AG09319 (cell line): ENCODE measurements at regions not wholly inside any gene's neighbourhood (a gene's known extent, or its start where the extent isn't known, plus 50 kb on each side); places are given as distances from the start of the nearest gene placed in this dataset.

Source experiments
- DNase-seq: peaks from one replicate; pipeline ENCODE4 v3.0.0-alpha.2; 2010; ENCODE audit warnings: low read depth; ENCODE audit errors: extremely low read depth
- TF ChIP-seq, protein P1 (sequence below): IDR thresholded peaks from 2 replicates; pipeline ENCODE4 v1.5.1; 2011; ENCODE audit warnings: low read depth, mild to moderate bottlenecking, inconsistent platforms, low read length, moderate library complexity

DNA sequence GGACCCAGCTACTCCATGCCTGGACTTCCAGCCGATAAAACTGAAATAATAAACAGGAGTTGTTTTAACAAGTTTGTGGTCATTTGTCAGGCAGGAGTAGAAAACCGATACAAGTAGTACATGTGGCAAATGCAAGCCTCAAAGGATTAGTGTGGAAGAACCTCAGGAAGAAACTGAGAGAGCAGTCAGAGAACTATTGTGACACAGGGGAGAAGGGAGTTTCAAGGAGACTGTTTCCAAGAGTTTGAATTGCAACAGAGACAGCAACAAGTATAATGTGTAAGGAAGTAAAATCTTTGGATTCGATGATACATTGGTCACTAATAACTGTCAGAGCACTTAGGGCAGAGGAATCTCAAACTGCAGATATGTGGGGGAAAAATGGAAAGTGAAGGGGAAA, 450.6 kb upstream of the ARHGEF26 start:
- DNase-seq, result no peak
- TF ChIP-seq, protein P1, sequence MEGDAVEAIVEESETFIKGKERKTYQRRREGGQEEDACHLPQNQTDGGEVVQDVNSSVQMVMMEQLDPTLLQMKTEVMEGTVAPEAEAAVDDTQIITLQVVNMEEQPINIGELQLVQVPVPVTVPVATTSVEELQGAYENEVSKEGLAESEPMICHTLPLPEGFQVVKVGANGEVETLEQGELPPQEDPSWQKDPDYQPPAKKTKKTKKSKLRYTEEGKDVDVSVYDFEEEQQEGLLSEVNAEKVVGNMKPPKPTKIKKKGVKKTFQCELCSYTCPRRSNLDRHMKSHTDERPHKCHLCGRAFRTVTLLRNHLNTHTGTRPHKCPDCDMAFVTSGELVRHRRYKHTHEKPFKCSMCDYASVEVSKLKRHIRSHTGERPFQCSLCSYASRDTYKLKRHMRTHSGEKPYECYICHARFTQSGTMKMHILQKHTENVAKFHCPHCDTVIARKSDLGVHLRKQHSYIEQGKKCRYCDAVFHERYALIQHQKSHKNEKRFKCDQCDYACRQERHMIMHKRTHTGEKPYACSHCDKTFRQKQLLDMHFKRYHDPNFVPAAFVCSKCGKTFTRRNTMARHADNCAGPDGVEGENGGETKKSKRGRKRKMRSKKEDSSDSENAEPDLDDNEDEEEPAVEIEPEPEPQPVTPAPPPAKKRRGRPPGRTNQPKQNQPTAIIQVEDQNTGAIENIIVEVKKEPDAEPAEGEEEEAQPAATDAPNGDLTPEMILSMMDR, result no peak

GRCh38 chr3:153673853-153674252, 447.3 kb upstream of the ARHGEF26 start:
- no peak for DNase-seq
- TF ChIP-seq, protein P1, result no peak

- TF ChIP-seq, protein P1, result no peak
- no peak for DNase-seq
Observed at GRCh38 chr3:153679714-153680113, 441.5 kb upstream of the ARHGEF26 start.

DNA sequence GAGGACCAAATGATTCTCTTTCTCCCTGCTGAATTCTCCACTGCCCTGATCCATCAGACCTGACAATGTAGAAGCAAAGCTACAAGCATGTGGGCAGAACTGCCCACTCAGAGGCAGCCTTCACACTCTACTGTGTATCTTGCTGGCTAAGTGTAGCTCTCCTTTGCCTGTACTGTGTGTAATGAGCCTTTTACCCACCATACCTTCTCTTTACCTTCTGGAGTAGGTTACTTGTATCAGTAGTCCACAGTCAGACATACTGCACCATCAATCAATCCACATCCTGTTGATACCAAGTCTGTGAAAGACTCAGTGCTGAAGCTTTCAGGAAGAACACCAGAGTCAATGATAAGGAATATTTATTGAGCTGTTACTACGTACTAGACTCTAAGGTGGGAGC, 440.7 kb upstream of the ARHGEF26 start:
- TF ChIP-seq, protein P1, result no peak

DNA sequence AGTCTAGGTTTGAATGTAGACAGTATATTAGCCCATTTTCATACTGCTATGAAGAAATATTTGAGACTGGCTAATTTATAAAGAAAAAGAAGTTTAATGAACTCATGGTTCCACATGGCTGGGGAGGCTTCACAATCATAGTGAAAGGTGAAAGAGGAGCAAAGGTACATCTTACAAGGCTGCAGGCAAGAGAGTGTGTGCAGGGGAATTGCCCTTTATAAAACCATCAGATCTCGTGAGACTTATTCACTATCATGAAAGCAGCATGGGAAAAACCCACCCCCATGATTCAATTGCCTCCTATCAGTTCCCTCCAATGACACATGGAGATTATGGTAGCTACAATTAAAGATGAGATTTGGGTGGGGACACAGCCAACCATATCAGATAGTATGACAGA, 440.1 kb upstream of the ARHGEF26 start:
- TF ChIP-seq, protein P1, result no peak

More for the DNA sequence above, 440.7 kb upstream of the ARHGEF26 start:
- DNase-seq, result no peak

DNA sequence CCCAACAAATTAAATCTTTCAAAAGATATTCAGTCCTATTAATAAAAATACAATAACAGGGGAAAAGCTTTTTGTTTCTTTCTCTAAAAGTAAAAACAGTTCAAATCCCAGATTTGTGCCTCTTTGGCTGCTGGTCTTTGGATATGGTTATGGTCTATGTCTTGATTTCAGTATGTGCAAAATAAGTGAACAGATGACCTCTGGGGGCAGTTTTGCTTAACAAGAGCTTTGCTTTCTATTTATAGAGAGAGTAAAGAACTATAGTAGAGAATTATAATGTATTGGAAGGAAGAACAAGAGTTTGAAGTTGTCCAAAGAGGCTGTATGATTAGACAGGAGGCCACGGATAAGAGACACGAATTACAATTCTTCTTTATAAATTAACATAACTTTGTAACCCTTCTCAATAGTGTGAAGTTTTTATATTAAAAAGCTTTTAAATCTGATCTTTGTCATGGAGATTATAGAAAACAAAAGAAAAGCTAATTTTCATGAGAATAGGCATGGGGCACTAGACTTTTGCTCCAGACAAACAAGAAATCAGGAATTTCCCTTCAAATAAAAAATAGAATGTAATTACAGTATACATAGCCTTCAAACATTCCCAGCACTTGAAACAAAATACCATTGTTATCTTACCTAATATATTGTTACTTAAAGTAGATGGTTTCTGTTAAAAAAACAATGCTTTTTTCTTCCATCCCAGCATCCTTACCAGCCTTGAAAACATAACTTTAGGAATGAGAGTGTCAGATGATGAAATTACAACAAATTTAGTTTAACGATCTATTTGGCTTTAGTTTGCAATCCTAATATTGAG, 432.7 kb upstream of the ARHGEF26 start:
- DNase-seq, result no peak
- TF ChIP-seq, protein P1, result no peak

More for the DNA sequence above, 440.1 kb upstream of the ARHGEF26 start:
- no peak for DNase-seq

DNA sequence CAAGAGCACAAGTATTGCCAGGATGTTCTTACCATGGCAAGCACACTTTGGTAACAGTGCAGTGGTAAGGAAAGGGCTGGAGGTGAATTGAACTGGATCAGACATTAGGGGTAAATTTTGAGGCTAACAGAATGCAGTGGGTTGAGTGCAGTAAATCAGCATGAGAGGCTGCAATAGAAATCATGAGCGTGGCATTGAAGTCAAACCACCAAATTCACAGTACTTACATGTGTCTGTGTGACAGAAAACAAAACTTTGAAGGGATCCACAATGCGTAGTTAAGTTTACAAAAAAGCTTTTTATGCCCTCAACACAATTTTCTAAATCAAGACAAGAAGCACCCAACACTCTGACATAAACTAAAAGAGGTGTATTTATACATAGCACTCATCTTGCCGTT, 428.0 kb upstream of the ARHGEF26 start:
- TF ChIP-seq, protein P1, result no peak

More for the DNA sequence above, 428.0 kb upstream of the ARHGEF26 start:
- no peak for DNase-seq
